DMS 273 (cell line): ENCODE measurements at regions not wholly inside any gene's neighbourhood (a gene's known extent, or its start where the extent isn't known, plus 50 kb on each side); places are given as distances from the start of the nearest gene placed in this dataset.

Experiments used
- DNase-seq: peaks from one replicate; lab custom pipeline; 2025; ENCODE audit not compliant: unreplicated experiment; lab: John Stamatoyannopoulos, UW

DNA sequence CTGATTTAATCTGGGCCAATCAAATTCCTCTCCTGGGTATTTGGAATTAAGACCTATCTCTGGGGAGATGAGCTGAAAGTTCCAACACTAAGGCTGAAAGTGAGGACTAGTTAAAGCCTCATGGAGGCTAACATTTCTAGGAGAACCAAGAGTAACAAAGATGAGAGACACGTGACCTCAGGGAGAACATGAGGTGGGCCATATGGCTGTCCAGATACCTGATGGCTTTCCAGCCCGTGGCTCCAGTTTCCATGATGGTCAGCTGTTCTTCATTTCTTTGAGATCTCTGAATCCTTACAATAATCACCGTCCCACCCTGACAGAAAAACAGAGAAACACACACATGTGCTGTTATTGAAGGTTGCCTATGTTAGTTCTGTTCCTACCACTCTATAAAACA is 66.1 kb downstream of the LEPR start:
- DNase-seq = peak; percentile 34

DNA sequence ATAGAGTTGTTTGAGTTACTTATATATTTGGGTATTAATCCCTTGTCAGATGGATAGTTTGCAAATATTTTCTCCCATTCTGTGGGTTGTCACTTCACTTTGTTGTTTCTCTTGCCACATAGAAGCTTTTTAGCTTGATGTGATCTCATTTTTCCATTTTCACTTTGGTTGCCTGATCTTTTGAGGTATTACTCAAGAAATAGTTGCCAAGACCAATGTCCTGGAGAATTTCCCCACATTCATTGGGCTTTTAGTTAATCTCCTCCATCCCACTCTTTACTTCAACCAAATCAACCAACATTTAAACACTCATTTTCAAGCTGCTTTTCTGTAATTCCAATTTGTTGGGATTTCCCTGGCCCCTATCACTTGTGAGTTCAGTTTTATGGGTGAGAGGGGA is 69.0 kb downstream of the LEPR start:
- no peak for DNase-seq

DNA sequence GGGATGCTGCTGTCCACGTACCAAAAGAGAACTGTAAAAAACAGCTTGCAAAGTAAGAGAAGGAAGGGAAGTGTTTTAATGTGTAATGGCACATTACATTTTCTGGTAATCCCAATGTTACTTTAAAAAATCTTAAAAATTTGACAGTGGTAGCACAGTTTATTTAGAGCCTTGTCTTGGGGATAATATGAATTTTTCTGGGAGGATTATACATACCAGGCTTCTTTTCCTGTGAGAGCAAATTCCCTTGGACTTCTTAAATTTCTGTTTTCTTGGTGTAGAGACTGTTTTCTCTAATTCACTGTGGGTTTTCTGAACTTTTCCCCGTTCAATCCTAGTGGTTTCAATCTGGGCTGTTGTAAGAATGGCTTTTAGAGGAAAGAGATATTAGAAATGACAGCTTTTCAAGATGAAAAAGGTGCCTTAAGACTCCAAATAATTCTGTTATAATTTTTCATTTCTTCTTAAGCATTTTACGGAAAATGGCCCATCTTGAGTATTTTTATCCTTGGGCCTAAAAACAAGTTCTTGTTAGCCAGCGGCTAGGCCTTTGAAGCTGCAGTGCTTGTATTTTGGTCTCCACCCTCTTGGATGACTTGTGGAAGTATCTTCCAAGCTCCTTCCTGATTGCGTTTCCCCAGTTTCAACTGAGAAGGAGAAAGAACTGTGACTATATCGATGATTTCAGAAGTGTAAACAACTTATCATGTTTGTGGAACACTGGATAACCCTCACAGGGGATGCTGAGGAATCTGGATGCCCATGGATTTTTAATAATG is 70.0 kb downstream of the LEPR start:
- no peak for DNase-seq

DNA sequence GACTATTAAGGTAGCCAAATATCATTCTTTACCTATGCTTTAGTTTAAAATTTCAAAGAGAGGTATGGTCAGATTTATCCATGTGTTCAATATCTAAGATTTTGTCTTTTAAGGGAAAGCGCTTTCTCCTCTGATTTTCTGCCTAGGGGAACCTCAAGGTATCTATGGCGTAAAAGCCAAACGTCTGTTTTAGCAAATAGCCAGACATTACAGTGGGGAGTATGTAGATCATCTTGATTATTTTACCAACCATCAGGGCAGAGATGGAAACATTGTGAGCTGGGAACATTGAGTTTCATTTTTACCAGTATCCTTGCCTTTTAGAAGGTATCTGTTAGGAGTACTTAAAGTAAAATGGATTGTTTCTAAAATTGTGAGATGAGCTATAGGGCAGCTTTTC is 71.0 kb downstream of the LEPR start:
- no peak for DNase-seq

DNA sequence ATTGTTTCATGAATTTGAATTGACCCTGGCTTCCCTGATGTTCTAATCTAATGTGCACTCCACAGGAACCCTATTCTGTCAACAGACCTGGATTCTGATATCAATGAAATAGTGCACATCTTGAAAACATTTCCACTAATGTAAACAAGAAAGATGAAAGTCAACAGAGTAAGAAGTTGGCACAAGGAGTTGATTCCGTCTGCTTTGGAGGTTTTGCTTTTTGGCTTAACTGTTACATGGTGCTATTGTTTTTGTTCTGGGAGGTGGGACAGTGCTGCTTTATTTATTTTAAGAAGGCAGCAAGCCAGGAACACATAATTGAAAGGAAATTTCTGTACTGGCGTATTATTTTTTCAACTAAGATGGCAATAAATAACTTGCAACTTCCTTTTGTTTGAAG is 73.3 kb downstream of the LEPR start:
- no peak for DNase-seq

DNA sequence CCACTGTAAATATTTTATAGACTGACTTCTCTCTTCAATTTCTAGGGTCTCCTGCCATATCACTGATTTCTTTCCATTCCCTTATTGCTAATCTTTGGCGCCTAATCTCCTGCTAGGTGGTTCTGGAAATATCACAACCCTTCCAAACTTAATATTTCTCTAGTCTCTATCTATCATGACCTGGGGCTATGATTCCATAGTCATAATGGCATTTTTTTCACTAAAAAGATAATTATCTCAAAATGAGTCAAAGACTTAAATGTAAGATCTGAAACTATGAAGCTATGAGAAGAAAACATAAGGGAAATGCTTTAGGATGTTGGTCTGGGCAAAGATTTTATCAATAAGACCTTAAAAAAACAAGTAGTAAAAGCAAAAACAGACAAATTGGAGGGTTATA is 74.2 kb downstream of the LEPR start:
- no peak for DNase-seq

DNA sequence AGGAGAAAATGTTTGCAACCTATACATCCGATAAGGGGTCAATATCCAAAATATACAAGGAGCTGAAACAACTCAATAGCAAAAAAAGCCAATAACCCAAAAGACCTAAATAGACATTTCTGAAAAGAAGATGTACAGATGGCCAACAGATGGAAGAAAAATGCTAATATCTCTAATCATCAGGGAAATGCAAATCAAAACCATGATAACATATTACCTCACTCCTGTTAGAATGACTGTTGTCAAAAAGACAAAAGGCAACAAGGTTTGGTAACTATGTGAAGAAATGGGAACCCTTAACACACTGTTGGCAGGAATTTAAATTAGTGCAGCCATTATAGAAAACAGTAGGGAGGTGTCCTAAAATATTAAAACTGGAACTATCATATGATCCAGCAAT is 74.7 kb downstream of the LEPR start:
- peak; percentile 78 for DNase-seq

DNA sequence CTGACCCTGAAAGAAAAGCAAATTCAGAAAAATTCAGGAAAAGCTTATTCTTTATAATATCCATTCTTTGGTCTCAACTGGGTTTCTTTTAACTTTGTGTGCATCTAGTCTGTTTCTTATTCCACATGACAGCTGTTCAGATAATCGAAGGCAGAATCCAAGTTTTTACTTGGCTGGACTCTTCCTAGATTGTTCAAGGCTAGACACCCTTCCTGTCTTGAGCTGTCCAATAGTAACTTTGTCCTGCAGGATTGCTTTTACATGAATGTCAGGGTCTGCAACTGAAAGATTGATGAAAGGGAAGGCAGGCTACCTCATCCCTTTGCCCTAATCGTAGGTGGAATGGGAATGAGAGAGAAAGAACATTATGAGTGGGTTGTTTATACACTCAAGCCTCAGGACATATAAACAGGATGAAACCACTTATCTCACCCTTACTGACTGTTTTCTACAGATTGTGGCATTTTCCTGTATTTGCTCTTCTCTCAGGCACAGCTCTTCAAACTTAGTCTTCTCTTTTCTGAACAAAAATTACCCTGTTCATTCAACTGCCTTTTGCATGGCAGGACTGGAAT is 76.9 kb downstream of the LEPR start:
- DNase-seq = no peak

DNA sequence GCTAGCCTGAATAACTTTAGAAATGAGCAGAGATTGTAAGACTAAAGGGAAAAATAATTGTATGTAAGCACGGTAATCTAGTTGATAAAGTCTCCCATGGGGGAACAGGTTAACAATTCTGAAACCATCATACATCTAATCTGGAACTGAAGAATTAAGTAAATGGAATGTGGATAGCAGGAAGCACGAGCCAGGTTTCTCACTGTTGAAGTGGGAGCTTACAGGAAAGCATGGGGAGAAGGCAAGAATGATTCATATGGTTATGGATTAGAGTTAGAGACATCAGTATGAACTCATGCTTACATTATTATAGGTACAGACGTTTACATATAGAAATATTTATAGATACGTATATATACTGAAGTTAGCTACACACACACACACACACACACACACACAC is 83.0 kb downstream of the LEPR start:
- no peak for DNase-seq

DNA sequence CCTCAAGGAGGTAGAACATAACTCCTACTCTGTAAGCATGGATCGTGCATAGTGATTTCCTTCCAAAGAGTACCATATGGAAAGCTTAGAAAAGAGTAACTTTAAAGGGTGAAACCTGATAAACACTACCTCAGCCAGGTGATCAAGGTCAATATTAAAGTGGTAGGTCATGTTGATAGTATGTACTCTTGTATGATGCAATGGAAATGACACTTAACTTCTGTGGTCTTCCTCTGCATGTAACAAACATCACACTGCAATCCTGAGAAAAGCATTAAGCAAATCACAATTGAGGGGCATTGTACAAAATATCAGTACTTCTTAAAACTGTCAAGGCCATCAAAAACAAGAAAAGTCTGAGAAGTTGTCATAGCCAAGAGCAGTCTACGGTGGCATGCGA is 83.8 kb downstream of the LEPR start:
- no peak for DNase-seq

DNA sequence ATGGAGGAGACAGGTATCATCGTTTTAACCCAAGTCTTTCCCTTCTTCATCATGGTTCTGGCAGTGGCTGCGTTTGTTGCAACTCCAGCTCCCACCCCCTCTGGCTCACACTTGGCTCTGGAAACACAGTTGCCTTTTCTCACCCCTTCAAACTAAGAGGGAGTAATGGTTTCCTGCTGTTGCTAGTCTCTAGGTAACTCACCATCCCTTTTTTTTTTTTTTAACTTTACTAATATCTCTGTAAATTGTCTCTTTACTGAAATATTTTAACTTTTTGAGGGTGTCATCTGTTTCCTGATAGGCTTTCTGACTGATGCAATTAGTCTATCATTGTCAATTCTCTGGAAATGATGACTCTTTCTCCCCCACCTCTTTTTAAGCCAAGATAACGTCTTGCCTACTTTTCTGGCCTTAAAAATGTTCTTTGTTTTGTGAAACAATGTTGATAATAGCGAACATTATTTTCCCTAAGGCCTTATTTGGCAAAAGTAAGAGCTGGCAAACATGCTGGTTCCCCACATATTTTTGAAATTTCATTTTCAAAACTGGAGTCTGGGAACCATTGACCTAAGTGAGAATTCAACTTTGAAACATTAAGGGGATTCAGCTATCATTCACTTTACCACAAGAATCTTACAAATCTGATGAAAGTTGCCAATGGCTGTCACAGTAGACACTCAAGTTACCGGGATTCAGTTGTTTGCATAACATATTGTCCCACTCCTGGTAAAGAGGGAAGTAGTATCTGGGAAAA is 85.3 kb downstream of the LEPR start:
- DNase-seq = no peak

DNA sequence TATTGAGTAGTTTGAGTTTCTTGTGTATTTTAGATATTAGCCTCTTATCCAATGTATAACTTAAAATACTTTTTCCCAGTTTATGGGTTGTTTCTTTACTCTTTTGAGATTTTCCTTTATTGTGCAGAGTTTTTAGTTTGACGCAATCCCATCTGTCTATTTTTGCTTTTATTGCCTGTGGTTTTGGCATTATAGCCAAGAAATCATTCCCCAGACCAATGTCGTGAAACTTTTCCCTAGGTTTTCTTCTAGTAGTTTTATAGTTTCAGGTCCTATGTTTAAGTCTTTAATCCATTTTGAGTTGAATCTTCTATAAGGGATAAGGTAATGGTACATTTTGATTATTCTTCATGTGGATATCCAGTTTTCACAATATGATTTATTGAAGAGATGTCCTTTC is 87.6 kb downstream of the LEPR start:
- no peak for DNase-seq

DNA sequence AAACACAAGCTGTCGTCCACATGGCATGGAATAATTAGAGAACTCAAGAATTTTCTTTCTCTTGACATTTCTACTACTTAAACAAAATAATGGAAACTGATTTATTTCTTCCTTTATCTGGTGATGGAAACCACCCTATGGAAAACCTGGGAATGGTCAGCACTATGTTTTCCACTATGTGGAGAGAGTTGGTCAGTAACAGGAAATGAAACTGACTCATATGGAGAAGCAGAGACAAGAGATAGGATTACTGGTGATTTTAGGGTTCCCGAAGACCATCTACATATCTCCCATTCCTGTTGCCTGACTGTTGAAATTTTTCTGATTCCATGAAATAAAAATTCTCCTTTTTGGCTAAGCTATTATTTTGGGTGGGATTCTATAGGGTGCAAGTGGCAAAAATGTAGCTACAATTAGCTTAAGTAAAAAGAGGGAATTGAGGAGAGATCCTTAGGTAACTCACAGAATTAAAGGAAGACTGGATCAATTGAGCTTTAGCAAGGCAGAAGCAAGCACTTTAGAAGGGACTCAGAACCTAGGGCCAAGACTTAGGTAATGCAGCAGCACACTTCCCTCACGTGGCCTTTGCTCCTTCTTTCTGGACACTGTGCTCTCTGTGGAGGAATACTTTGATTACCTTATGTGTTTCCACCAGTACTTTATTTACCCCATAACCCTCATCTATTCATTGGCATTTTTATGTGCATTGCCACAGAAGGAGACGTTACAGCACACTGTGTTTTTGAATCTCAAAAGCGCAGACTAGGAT is 89.6 kb downstream of the LEPR start:
- peak; percentile 9 for DNase-seq

DNA sequence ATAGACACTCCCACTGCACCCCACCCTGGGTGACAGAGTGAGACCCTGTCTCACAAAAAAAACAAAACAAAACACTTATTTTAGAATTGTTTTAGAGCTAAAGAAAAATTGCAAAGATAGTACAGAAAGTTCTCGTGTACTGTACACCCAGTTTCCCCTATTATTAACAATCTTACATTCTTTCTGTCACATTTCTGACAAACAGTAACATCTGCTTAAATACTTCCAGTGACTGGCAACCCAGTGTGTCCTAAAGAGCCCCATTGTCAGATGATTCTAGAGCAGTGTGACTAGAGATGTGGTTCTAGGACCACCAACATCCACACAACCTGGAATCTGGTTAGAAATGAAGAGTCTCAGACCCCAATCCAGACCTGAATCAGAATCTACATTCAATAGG is 90.5 kb downstream of the LEPR start:
- no peak for DNase-seq

DNA sequence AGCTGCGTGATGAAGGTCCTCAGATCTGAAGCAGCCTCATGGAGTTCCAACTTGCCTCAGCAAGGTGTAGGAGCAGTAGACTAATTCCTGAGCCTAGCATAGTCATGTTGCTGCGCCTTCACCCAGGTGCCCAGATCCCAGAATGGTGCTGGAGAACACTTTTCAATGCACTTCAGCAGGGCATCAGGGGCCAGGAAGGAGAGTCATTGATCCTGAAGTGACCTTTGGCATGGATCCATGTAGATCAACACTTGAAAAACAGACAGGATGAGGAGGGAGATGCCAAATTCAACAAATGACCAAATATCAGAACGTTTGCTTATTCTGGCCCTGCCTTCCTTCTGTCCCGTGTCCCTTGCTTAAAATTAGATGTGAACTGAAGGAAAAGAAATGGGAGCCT is 91.9 kb downstream of the LEPR start:
- DNase-seq = no peak

DNA sequence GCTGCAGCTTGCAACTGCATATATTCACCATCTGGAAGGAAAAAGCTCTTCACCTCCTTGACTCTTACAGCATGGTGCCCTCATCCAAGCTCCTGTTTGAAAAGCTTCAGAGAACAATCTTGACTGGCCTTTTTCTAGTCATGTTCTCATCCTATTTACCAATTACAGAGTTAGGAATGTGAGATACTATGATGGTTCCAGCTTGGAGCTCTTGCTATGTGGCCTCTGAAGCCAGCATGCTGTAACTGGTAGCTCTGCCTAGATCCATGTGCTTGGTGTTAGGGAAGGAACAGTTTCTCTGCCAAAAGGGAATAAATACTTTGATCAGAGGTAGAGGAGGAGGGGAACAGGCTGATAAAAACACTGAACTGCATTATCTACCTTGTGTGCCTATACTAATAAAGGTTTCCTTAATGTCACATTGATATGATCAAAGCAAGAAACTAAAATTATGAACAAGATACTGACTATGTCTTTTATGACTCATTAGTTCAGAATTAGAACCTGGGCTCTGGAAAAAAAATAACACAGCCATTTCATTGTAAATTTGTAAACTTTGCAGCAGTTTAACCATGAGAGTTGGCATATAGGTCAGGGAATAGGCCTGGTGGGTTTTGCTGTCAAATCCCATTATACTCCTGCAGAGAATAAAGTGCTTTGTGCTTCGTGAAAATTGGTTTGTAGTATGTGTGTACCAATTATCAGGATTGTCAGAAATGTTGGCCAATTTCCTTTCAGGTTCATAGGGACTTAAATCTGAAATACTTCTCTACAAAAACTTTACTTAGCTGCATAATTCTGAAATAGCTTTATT is 92.7 kb downstream of the LEPR start:
- peak; percentile 73 for DNase-seq

DNA sequence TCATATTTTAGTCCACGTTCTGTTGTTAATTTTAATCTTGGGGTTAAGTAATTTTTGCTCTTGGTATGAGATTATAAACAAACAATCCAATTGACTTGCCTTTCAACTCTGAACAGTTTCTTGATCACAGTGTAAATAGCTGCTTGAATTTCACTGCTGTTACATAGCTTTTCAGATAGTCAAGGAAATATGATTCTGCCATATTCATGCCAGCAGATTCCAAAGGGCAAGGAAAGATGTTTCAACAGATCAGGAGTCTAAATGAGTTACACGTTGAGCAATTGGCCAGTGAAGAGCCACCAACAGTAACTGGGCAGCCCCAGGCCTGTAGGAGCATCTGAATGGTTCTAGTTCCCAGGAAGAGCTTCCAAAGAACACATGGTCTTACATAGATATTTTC is 93.6 kb downstream of the LEPR start:
- peak; percentile 25 for DNase-seq

DNA sequence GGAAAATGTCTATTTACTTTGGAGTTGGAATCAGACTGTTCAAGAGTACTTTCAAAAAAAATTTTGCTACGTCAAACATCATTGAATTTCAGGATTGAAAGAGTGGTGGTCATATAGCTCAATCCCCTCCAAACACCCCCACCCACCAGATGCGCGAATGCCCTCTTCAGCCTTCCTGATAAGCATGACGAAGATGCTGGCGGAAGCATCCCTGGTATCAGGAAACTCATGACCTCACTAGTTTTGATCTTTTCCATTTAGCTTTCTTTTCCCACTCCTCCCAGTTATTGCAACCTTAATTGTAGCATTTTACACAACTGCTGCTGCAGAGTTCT is 104.4 kb downstream of the LEPR start:
- no peak for DNase-seq

DNA sequence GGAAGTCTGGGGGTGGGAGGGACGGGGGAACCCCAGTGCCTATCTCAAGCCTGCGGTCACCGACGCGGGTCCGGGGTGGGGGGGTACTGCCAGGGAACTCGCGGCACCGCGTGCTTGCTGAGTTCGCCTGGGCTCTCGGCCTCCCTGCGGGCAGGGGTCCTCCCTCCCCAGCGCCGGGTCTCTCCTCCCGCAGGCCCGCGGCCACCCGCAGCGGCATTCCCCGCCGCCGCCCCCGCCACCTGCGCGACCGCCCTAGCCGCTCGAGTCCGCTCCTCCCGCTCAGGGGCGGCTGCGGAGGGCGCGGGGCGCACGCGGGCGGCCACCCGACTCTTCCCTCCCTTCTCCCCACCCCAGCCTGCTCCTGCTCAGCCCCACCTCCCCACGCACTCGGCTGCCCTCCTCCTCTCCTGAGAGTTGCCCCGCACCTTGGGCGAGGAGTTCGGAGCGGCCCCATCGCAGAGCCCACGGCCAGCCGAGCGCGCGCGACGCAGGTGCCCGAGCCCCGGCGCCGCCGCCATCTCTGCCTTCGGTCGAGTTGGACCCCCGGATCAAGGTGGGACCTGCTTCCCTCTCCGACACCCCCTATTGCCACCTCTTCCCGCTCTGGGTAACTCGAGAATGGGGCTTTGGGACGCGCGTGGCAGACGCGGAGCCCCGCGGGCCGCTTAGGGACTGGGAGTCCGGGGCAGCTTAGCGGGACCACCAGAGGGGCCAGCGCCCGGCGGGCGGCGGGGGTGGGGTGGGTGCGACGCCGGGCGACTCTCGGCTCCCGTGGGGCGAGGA is 105.0 kb downstream of the LEPR start:
- DNase-seq = peak; percentile 75

DNA sequence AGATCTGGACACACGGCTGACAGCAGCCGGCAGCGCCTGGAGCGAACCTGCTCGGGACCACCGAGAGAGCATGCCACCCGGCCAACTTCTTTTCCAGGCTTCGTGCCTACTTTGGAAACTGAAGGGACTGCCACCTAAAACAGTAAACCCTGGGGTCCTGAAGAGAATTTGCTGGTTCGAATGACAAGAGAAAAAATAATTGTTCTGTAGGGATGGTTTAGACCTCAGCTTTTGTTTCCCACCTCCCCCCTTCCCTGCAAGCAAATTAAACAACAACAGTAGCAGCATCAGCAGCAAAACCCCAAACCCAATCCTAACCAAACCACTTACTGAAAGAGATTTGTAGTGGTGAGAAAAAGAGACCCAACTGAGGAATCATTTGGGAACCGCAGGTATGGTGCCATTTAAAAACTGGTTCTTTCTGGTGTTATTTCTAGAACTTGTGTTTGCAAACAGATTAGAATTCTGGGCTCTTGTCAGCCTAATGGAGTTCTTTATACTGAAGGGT is 105.6 kb downstream of the LEPR start:
- DNase-seq = peak; percentile 66
